HEK293T (cell line): ENCODE measurements at regions not wholly inside any gene's neighbourhood (a gene's known extent, or its start where the extent isn't known, plus 50 kb on each side); places are given as distances from the start of the nearest gene placed in this dataset.
A peak's percentile ranks its signal among the peaks of the same experiment; 100 is the strongest.

Source experiments
- CTCF ChIA-PET: fragments of 350-600 bp; formaldehyde crosslinking; extraction: SDS; loops from one replicate; lab custom pipeline; 2021; ENCODE audit warnings: antibody characterized with exemption, inconsistent platforms; lab: Yijun Ruan, JAX
- POLR2A ChIA-PET: fragments of 350-600 bp; formaldehyde crosslinking; extraction: SDS; loops from one replicate; lab custom pipeline; 2020; ENCODE audit warnings: antibody characterized with exemption, inconsistent platforms; lab: Yijun Ruan, JAX
- DNase-seq: peaks from one replicate; pipeline ENCODE4 v3.0.0; 2012; ENCODE audit warnings: mixed read lengths; ENCODE audit errors: extremely low spot score
- ARNT ChIP-seq: fragments of 450-650 bp; IDR thresholded peaks from 2 replicates; pipeline ENCODE4 v1.6.1; 2017; ENCODE audit warnings: mild to moderate bottlenecking
- BHLHE40 ChIP-seq: fragments of 450-650 bp; IDR thresholded peaks from 2 replicates; pipeline ENCODE4 v1.6.1; 2016; ENCODE audit warnings: mild to moderate bottlenecking, moderate library complexity, borderline replicate concordance
- CTBP1 ChIP-seq: fragments of 450-650 bp; IDR thresholded peaks from 2 replicates; pipeline ENCODE4 v1.6.1; 2016; ENCODE audit warnings: borderline replicate concordance
- ELF4 ChIP-seq: fragments of 450-650 bp; IDR thresholded peaks from 2 replicates; pipeline ENCODE4 v1.6.1; 2017; ENCODE audit warnings: antibody characterized with exemption
- FOXA1 ChIP-seq: fragments of 450-650 bp; IDR thresholded peaks from 2 replicates; pipeline ENCODE4 v1.6.1; 2016; ENCODE audit warnings: mild to moderate bottlenecking
- FOXK2 ChIP-seq: fragments of 450-650 bp; IDR thresholded peaks from 2 replicates; pipeline ENCODE4 v1.6.1; 2016; ENCODE audit warnings: mild to moderate bottlenecking
- FOXM1 ChIP-seq: fragments of 450-650 bp; IDR thresholded peaks from 2 replicates; pipeline ENCODE4 v1.6.1; 2017; ENCODE audit warnings: mild to moderate bottlenecking, borderline replicate concordance
- HDGF ChIP-seq: fragments of 450-650 bp; IDR thresholded peaks from 2 replicates; pipeline ENCODE4 v1.6.1; 2017; ENCODE audit warnings: antibody characterized with exemption, borderline replicate concordance
- L3MBTL2 ChIP-seq: fragments of 450-650 bp; conservative IDR thresholded peaks from 2 replicates; pipeline ENCODE4 v1.6.1; 2016; ENCODE audit warnings: mild to moderate bottlenecking
- LEF1 ChIP-seq: fragments of 450-650 bp; IDR thresholded peaks from 2 replicates; pipeline ENCODE4 v1.6.1; 2017; ENCODE audit warnings: mild to moderate bottlenecking, borderline replicate concordance
- NFRKB ChIP-seq: fragments of 450-650 bp; IDR thresholded peaks from 2 replicates; pipeline ENCODE4 v1.6.1; 2016; ENCODE audit warnings: mild to moderate bottlenecking, moderate library complexity
- SP1 ChIP-seq: fragments of 450-650 bp; IDR thresholded peaks from 2 replicates; pipeline ENCODE4 v1.6.1; 2017
- SUZ12 ChIP-seq: fragments of 450-650 bp; IDR thresholded peaks from 2 replicates; pipeline ENCODE4 v1.6.1; 2016; ENCODE audit warnings: mild to moderate bottlenecking
- TARDBP ChIP-seq: fragments of 450-650 bp; IDR thresholded peaks from 2 replicates; pipeline ENCODE4 v1.6.1; 2016
- ZNF384 ChIP-seq: fragments of 450-650 bp; IDR thresholded peaks from 2 replicates; pipeline ENCODE4 v1.6.1; 2016
- TF ChIP-seq, protein P1 (sequence below): fragments of 450-650 bp; IDR thresholded peaks from 2 replicates; pipeline ENCODE4 v1.6.1; 2016

DNA sequence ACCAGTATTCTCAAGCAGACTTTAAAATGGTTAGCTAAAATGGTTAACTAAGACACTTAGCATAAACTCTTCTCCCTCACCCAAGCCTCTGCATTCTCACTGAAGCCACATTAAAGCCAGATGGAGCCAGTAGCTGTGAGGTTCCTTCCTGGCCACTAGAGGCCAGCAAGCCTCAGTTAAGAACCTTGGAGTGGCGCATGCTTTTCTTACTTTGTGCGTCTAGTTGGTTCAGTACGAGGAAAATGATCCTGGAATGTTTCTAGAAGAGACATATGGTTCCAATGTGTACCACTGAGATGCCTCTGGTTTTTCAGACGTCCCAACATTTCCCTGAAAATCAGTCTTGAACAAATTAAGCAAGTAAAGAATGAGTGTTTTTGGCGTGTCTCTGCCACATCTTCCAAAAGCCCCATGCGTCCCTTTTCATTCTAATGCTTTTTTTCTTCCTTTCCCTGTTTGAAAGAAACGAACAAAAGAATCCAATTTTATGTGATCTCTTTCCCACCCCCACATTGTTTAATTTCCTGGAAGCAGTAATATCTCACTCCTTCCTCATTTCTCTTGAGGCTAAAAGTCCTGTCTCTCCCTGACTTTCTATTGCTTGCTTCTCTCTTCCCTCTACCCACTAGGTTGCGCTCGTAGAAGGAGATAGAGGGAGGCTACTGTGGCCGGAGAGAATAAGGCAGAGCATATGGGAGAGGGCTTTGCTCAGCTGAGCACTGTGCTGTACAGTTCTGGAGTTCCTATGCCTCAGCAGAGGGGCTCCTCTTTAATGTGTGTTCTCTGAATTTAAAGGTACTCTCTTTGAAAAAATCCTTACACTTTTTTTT is 82.9 kb upstream of the TAB3 start:
- POLR2A ChIA-PET: no interaction called here
- TF ChIP-seq SUZ12 (no peak), L3MBTL2 (peak; percentile 66), NFRKB (no peak)
- DNase-seq: peak; percentile 61
- CTCF ChIA-PET: interaction anchor here (0.6 to 0.7 kb wide), 2 partner anchors 34 to 65 kb away, joined by 3 read pairs; no protein-coding TSS in a partner anchor

DNA sequence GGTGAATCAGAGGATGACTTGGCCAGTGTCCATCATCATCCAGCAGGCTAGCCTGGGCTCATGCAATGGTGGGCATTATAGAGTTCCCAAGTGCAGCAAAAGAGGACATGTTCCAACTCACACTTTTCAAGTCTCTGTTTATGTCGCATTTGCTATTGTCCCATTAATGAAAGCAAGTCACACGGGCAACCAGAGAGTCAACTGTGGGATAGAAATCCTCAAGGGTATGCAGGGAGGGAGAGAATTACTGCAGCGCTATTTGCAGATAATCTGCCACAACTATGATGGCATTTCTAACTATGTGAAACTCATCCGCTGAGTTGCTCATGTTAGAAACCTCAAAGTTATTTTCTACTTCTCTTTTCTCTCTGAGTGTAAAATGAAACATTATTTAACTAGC is 78.5 kb upstream of the TAB3 start:
- no peak for DNase-seq
- ChIA-PET POLR2A (no interaction called here), CTCF (no interaction called here)
- no peak for TF ChIP-seq SUZ12
- TF ChIP-seq LEF1: no peak
- no peak for TF ChIP-seq HDGF
- no peak for TF ChIP-seq TARDBP
- TF ChIP-seq FOXA1: no peak
- TF ChIP-seq BHLHE40: no peak
- TF ChIP-seq, protein P1, sequence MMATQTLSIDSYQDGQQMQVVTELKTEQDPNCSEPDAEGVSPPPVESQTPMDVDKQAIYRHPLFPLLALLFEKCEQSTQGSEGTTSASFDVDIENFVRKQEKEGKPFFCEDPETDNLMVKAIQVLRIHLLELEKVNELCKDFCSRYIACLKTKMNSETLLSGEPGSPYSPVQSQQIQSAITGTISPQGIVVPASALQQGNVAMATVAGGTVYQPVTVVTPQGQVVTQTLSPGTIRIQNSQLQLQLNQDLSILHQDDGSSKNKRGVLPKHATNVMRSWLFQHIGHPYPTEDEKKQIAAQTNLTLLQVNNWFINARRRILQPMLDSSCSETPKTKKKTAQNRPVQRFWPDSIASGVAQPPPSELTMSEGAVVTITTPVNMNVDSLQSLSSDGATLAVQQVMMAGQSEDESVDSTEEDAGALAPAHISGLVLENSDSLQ: no peak
- no peak for TF ChIP-seq FOXM1
- TF ChIP-seq SP1: no peak
- no peak for TF ChIP-seq NFRKB
- no peak for TF ChIP-seq FOXK2
- TF ChIP-seq L3MBTL2: no peak
- no peak for TF ChIP-seq CTBP1
- TF ChIP-seq ARNT: no peak
- TF ChIP-seq ELF4: no peak

DNA sequence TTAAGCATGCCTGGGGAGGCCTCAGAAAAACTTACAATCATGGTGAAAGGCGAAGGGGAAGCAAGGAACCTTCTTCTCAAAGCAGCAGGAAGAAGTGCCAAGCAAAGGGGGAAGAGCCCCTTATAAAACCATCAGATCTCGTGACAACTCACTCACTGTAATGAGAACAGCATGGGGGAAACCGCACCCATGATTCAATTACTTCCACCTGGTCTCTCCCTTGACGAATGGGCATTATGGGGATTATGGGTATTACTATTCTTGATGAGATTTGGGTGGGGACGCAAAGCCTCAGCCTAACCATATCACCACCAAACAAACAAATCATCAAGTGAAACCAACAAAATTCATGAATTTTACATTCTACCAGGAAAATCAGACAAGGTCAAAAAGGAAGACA is 76.7 kb upstream of the TAB3 start:
- CTCF ChIA-PET: no interaction called here
- TF ChIP-seq SP1 (no peak), FOXK2 (no peak), FOXM1 (no peak), TARDBP (no peak), ZNF384 (no peak), BHLHE40 (no peak), NFRKB (no peak)
- TF ChIP-seq, protein P1: no peak
- DNase-seq: no peak
- POLR2A ChIA-PET: no interaction called here

DNA sequence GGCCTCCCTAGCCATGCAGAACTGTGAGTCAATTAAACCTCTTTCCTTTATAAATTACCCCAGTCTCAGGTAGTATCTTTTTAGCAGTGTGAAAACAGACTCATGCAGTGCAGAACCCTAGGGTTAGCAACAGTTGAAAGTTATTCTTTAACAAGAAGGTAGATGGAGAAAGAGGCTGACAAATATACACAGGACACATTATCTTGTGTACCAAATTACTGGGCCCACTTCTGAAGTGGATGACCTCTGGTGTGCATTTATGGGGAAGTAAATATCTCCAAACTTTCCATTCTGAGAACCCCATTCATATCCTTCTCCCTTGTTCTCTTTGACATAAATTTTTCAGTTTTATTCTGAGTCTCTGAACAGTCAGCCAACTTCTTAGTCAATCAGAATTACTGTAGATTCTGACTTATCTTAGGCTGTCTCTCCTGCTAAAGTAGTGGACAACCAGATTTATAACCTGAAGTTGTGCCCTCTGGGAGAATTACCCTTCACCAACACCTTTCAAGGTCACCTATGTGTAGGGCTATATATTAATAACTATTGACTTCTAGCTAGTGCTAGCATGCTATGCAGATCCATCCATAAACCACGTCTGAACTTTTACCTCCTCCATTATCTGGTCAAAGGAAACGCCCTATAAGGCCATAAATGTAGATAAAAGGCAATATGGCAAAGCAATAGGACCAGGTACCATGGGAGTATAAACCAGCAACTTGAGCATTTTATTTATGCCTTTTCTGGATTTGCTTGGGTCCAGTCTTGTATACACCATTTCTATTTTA is 72.5 kb upstream of the TAB3 start:
- POLR2A ChIA-PET: no interaction called here
- DNase-seq: no peak
- TF ChIP-seq NFRKB: no peak
- TF ChIP-seq FOXK2: no peak
- no peak for TF ChIP-seq TARDBP
- no peak for TF ChIP-seq FOXM1
- no peak for TF ChIP-seq ARNT
- no peak for TF ChIP-seq SP1
- no peak for TF ChIP-seq ZNF384
- TF ChIP-seq SUZ12: no peak
- TF ChIP-seq, protein P1: no peak
- TF ChIP-seq ELF4: no peak
- TF ChIP-seq FOXA1: no peak
- no peak for TF ChIP-seq CTBP1
- TF ChIP-seq L3MBTL2: no peak
- TF ChIP-seq LEF1: no peak
- TF ChIP-seq BHLHE40: no peak
- CTCF ChIA-PET: no interaction called here

DNA sequence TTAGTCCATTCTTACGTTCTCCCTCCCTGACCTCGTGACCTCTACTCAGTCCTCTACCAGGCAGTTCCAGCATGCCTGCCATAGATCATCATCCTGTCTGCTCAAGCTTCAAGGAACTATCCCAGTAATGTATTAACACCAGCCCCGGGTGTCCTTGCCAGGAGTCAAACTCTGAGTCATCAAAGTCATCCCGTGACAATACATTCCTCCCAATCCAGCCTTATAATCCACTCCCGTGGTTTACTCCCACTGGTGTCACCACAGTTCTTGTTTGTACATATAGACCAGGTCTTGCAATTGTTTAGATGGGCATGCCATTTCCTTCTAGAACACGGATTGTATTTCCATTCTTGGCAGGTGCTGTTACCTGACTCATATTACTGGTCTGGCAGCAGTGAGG is 68.7 kb upstream of the TAB3 start:
- CTCF ChIA-PET: no interaction called here
- DNase-seq: no peak

More for the DNA sequence above, 68.7 kb upstream of the TAB3 start:
- TF ChIP-seq FOXA1 (no peak), ELF4 (no peak), SP1 (no peak), BHLHE40 (no peak), FOXK2 (no peak), LEF1 (no peak), L3MBTL2 (no peak), ARNT (no peak), HDGF (no peak), NFRKB (no peak), TARDBP (no peak)
- TF ChIP-seq, protein P1: no peak
- POLR2A ChIA-PET: no interaction called here
